Stimulated activated CD4-positive, alpha-beta T cell treated with anti-CD3 and anti-CD28 coated beads, Interleukin-12 subunit alpha, Interleukin-12 subunit beta, amount 100 ng/mL, for 24 hours (primary cell): ENCODE measurements at regions not wholly inside any gene's neighbourhood (a gene's known extent, or its start where the extent isn't known, plus 50 kb on each side); places are given as distances from the start of the nearest gene placed in this dataset.
"Not testable (repeated sequence)": the region's sequence is repeated elsewhere in the genome, so short reads cannot be mapped to it uniquely, and the experiment has no call there.

ENCODE experiments used
- DNase-seq, 2 experiments: peaks; one replicate each; pipeline ENCODE4 v3.0.0-alpha.2; 2020; ENCODE audit warnings: low read depth in 2 of 2

DNA sequence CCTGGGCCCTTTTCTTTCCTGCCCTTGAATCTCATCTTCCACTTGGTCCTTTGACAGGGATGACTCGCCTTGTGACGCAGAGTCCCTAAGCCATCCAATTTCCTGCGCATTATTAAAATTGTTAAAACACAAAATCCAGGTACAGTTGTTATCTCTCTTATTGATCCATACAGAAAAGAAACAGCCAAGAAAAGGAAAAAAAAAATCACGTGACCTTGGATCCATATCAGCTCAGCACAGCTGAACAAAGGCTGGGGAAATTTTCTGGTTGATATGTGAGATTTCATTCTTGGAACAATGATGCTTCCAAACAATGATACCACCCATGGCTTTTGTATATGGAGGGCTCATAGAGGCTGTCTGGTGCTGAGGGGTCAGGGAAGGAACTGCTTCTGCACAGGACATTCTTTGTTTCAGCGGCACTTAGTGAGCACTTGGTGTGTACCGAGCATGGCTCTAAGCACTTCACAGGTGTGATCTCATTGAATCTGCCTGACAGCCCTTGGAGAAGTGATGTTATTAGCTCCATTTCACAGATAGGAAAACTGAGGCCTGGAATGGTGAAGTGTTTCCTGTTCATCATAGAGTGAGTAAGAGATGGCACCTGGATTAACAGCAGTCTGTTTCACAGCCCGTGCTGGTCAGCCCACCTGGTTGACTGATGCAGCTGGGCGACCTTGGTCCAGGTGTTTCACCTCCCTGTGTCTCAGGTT is 155.0 kb upstream of the SULF2 start:
- DNase-seq: no peak

DNA sequence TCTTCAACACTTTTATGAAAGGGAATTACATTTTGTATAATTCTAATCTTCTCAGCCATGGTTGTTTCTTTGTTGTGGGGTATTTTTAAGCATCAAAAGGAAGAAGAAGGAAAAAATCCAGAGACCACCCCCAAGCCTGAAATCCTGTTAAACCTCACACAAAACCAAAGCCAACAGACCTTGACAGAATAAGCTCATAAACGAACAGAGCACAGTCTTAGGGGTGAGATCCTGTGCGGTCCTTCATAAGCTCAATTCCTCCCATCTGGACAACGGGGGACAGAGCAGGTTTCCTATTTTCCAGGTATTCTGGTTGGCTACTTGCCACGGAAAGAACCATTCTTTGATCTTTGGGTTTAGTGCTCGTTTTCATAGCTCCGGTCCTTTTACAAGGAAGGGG is 151.3 kb upstream of the SULF2 start:
- DNase-seq: no peak

DNA sequence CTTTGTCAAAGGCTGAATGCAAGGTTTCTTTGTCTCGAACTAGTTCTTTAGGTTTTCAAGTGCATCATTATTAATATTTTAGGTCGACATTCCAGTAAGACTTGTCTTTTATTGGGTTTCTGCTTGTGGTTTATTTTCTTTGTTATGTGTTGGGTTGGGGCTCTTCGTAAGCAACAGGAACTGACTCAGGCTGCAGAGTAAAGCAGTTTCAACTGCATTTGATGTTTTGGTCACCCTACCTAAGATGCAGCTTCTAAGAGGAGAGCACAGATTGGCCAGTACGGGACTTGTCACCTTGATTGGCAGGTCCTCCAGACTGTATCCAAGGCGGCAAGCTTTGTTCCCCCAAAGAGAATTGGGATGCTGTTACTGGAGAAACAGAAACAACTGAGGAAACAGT is 149.5 kb upstream of the SULF2 start:
- no peak for DNase-seq

DNA sequence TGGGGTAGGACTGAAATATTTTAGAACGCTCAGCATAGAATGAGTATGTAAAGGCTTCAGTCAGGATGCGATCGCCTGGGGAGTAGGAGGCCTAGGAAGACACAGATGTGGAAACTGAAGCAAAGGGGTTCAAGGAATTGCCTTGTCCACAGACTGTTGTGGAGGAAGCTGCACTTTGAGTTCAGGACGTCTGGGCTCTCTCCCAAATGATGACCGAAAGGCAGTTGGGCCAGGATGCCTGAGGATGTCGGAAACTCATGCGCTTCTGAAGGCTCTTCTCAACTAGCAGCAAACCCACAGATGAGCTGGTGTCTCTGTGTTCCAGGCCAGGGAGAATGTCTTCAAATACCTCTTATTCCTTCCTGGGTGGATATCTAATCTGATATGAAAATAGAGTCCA is 146.2 kb upstream of the SULF2 start:
- no peak for DNase-seq

DNA sequence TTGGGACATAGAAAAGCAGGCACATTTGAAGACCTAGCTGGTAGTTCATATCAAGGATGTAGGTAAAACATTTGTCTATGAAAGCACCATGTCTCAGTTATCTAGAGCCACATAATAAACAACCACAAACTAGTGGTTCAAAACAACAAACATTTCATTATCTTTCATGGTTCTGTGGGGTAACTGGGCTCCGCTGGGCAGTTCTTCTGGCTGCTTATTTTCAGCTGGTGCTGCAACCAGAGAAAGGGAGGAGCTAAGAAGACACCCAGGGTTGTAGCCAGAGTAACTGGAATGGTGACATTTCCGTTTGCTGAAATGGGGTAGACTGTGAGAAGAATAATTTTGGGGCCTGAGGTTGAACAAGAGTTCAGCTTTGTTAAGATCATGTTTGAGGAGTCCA is 145.7 kb upstream of the SULF2 start:
- no peak for DNase-seq

DNA sequence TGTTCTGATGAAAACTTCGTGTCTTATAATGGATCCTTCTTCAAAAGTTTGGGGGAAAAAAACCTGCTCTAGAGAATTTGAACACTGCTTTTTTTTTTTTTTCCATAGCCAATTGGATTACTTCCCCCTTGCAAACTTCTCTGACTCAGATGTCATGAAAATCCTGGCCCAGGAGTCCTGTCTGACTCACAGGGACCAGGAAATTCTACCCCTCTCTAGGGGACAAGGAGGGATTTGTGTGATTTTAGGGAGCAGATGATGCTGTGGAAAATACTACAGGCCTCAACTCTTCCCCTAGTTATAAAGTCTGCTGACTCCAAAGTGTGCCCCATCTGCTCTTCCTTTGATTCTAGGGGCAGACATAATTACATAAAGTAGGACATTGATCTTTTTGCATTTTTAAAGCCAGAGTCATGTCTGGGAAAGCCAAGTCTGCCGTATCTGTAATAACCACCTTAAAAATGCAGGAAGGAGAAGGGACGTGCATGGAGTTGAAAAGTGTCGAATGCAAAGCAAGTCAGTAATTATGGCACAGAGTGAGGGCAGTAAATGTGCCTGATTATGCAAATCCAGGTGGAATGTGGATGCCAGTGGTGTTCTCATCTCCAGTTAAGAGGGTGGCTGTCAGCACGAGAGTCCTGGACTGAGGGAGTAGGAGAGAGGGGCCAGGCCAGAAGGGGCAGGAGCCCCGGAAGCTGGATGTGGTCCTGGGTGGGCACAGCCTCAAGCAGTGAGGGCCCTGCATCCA is 144.3 kb upstream of the SULF2 start:
- DNase-seq: no peak

DNA sequence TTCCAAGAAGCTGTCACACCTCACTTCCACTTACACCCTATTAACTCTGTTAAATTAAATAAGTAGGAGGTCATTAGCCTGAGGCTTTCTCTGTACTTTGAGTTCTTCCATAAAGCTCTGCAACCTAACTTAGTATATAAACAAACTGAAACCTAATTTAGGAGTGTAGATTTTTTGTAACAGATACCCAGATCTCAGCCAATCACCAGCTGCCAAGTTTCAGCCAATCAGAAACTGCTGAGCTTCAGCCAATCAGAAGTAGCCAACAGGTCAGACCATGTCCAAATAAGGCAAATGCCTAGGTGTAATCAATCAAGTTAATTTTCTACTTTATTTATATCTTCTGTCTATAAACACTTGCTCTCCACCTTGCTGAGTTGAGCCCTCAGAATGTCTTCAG is 142.7 kb upstream of the SULF2 start:
- no peak for DNase-seq

DNA sequence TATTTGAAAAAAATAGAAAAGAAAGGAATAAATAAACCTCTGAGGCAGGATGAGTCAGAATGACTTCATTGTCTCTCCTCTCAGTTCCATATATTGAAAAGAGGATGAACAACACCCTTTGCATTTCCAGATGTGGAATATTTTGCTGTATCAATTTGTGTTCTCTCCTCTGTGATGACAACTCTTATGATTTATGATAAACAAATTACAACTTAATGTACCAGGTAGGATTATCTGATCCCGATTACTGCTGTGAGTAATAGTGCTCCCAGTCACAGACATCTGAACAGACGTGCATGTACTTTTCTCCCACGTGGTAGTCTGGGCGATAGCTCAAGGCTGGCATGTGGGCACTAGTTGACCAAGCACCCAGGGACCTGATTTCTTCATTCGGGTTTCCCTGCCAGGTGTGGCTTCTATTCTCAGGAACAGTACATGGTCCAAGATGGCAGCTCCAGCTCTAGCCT is 142.1 kb upstream of the SULF2 start:
- no peak for DNase-seq

DNA sequence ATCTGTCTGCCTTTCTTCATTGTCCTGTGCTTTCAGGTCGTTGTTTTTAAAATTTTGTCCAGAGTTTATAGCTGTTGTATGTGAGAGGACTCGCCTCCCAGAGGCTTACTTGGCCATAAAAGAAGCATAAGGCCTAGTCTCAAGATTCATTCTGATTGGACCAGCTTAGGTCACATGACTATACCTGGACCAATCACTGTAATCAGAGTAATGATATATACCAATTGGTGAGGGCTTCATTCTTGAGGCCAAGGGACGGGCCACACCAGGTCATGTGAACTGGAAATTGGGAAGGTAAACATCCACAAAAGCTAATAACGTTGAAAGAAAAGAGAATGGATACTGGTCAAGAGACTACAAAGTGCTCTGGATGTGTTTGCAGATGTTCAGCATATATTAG is 141.4 kb upstream of the SULF2 start:
- no peak for DNase-seq

DNA sequence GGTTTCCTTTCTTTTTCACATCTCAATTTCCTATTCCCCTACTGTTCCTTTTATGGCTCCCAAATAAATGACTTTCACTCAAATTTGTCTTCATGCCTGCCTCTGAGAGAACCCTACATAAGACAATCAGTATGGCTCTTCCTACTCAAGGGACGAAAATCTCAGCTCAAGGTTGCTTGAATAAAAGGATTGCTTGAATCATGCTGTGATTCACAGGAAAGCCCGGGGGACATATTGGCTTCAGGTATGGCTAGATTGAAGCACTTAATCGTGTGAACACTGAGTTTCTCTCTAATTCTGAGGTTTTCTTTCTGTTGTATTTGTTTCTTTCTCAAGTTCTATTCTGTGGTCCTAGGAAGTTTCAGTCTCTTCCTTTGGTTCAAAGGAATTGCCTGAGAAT is 140.3 kb upstream of the SULF2 start:
- DNase-seq: no peak

DNA sequence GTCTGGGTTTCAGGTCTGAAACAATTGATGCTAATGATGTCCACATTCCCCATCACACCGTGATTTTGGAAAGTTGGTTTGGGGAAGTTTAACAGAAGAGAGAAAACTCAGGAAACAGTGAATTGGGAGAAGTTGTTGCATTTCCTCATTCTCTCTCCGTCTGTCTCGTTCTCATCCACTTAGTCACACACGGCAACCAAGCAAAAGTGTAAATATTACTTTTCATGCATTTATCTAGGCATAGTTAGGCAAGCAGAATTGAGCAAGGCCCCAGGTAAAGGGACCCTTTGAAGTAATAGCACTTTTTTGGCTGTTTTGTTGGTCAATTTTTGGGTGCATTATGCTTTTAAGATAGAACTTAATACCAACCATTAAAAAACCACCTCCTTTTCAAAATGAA is 137.0 kb upstream of the SULF2 start:
- no peak for DNase-seq

DNA sequence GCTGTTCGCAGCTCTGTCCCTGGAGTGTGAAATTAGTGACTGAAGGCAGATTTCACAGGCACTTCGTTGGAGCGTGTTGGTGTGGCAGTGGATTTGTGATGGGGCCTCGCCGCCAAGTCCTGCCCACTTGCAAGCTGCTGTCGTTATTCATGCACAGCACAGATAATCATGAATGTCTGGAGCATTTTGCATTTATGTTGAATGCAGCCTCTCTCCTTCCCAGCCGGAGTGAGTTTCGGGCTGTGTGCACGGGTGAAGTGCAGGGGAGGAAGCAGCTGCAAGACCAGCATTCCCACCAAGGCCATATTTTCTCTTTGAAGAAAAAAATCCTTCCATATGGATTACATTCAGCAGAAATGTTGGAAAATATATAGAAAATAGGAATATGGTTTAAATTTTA is 136.5 kb upstream of the SULF2 start:
- DNase-seq: not testable (repeated sequence)

DNA sequence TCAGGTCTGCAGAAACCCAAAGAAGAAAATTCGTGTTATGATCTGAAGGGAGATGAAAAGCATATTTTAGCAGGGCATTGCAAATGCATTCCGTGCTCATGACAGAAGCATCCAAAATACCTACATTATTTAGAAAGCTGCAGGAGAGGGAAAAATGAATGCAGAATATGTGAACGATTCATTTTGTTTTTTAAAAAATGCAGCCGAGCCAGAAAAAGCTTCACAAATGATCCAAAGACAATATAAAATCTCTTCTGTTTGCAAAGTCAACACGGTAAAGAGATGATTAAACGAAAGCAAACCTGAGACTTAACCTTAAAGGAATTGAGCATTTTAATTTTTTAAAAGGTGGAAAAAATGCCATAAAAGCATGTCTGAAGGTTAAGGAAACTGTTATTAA is 136.1 kb upstream of the SULF2 start:
- DNase-seq: no peak

DNA sequence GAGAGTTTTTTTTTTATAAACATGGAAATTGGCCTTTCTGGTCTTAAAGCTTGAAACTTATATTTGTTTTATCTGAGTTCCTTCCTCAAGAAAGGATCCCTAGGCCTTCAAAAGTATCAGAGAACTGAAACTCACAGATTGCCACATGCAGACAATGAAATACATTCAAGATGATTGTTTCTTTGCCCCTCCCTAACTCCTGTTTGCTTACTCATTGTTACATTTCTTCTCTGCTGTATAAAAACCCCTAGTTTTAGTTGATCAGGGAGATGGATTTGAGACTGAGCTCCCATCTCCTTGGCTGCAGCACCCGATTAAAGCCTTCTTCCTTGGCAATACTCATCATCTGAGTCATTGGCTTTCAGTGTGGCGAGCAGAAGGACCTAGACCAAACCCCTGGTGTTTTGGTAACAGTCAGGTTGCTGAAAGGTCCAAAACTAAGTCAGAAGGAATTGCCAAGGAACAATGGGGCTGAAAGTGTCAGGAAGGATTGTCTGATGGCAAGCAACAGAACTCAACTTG is 132.3 kb upstream of the SULF2 start:
- DNase-seq: no peak

DNA sequence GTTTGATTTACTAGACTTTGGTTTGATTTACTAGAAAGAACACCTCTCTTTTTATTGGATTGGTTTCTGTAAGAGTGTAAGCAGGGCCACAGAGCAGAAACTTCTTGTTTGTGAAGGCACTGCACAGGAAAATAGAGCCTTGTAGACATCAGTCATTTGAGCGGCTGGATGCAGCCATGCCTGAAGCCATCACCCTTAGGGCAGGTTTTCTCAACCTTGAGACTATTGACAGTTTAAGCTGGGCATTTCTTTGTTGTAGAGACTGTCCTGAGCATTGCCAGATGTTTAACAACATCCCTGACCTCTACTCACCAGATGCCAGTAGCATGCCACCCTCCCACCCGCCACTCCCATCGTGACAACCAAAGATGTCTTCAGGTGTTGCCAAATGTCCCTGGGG is 130.2 kb upstream of the SULF2 start:
- DNase-seq: no peak

DNA sequence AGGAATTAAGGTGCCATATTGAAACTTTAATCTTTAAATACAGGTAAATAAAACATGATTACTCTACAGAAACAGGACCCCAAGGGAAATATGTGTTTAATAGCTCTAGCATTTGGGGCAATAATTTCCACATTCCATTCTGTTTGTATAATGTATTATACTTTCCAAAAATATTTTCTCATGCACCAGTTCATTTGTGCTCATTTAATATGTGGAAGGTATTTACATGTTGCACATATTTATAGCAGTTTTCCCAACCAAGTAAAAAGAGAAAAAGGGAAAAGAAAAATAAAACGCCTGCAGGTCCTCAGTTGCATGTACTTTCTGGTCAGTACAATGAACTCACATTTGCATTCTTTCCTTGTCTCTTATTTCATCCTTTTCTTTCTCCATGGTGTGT is 129.5 kb upstream of the SULF2 start:
- no peak for DNase-seq

DNA sequence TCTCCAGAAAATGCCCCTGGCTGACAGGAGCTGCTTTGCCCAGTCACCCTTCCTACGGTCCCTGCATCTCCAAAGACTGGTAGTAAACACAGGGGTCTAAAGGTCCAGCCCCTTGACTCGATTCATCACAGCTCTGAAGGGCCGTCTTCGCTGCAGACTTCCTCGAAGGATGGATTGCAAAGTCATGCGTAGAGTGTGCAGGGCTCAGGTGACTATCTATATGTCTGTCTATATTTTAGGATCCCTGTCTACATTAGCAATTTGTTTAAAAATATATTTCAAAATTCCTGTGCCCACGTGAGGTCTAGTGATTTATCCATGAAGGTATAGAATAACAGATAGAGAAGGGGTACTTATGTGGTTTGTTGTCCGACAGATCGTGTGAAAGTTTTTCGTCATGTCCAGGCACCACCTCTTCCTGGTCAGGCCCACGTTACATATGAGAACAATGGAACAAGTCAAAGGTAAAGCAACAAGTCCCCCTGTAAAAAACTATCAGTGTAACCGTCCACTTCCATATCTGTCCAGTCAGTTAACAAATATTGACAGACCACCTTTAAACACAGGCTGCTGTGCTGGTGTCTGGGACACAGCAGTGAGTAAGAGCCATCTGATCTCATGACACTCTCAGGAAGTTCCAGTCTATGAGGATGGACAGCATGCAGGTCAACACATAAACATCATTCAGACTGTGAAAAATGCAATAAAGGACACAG is 127.7 kb upstream of the SULF2 start:
- not testable (repeated sequence) for DNase-seq

DNA sequence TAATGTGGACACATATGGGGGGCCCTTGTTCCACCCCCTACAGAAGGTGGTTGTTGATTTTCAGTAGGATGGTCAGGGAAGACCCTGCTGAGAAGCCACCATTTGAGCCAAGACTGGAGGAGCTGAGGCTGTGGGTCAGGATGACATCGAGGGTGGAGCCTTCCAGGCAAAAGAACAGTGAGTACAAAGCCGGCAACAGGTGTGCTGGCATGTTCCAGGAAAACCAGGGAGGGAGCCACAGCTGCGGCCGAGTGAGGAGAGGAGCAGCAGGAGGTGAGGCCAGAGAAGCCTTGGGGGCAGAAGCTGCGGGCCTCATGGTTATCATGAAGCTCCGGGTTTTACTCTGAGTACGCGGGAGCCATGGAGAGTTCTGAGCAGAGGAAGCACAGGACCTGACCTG is 126.9 kb upstream of the SULF2 start:
- DNase-seq: not testable (repeated sequence)

DNA sequence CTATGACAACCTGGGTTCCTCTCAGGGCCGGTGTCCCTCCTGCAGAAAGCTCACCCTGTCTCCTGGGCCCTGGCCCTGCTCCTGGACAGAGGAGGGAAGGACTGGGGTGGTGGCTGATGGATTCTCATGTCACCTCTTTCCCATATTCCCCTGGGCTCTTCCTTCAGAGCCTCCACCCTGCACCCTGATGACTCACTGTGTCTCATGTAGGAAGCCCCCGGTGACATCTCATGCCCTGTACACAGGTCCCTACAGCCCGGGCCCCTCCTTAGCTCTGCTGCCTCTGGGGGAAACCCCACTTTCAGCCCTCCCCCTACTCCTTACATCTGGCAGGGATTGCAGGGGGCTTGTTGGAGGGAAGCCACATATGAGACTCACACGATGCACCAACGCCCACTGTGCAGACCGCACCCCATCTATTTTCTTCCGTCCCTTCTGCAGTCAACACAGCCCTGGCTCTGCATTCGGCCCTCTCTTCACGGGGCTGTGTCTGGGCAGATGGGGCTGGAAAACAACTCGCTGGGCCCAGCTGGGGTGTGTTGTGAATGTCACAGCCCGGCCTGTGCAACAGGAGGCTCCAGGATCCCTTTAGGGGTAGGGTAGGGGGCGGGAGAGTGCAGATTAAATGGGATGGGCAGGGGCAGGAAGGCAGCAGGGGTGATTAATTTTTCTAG is 124.6 kb upstream of the SULF2 start:
- not testable (repeated sequence) for DNase-seq

DNA sequence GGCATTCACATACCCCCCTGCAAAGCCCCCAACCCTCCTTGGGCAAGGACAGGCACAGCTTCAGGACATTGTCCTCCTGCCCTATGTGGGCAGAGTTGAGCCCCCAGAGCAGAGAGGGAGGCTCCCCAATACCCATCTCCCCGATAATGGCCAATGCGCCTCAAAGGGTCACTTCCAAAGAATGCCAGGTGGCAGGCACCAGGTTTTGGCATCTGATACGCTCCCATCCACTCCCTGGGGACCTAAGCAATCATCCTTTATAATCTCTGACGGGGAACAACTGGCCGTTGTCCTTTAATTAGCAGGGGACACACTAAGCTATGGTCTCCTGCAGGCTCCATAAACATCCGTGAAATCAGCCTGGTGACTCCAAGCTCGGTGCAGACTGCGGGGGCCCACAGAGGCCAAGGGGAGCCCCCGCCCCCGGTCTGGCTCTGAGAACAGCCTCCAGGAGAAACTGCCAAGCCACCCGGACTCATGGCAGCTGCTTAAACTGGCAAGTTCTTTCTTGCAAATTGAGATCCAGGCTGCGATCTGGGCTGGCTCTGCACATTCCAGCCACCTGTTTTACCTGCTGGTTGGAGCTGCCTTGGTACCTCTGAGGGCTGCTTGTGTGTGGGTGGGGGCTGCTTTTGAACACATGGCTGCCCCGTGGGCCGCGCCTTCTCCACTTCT is 123.2 kb upstream of the SULF2 start:
- DNase-seq: not testable (repeated sequence)

DNA sequence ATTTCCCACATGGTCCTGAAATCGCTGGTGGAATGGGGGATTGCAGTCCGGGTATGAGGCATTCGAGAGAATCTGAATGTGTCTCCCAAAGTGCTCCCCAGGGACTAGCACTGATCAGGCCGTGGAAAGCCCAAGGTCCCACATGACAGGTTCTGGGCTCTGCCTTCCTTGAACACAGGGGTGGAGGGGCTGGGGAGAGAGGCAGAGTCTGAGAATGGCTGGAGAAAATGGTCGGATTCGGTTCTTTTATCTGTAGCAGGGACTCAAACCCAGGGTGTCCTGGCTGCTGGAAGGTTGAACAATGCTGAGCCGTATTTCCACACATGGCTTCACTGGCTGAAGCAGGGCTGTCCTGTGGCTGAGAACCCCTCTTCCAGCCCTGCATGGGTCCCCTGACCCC is 122.7 kb upstream of the SULF2 start:
- not testable (repeated sequence) for DNase-seq
